Panc1 (cell line): ENCODE measurements at regions not wholly inside any gene's neighbourhood (a gene's known extent, or its start where the extent isn't known, plus 50 kb on each side); places are given as distances from the start of the nearest gene placed in this dataset.

Experiments used
- ATAC-seq: fragments of 200-7000 bp; cut with Tn5 transposase; 2 replicates; pipeline ENCODE4 v1.9.1; 2020; ENCODE audit warnings: mild to moderate bottlenecking, moderate library complexity
- BruUV-seq: library from RNA; stranded (reverse); fragments of 400-500 nt; replicated peaks from 2 replicates; lab custom pipeline; 2021; lab: Mats Ljungman, UMichigan
- CTCF ChIA-PET: fragments of 300-600 bp; sonication (Branson Sonifier 250); formaldehyde crosslinking; loops from one replicate; lab custom pipeline; 2022; ENCODE audit warnings: antibody characterized with exemption; lab: Charles Lee
- POLR2A ChIA-PET: fragments of 300-600 bp; sonication (Branson Sonifier 250); formaldehyde crosslinking; loops from one replicate; lab custom pipeline; 2022; ENCODE audit warnings: antibody characterized with exemption; lab: Charles Lee
- DNase-seq: peaks from one replicate; pipeline ENCODE4 v3.0.0-alpha.2; 2010; ENCODE audit warnings: low read depth, low spot score
- H3K27ac ChIP-seq: 2 replicates; pipeline ENCODE4 v1.5.1; 2011; ENCODE audit warnings: mild to moderate bottlenecking, low read length, inconsistent platforms
- H3K27me3 ChIP-seq: fragments of 200-500 bp; sonication (Bioruptor generic); 2 replicates; pipeline ENCODE4 v1.6.0; 2014; ENCODE audit warnings: low read length, inconsistent platforms; ENCODE audit not compliant: control insufficient read depth, insufficient read depth
- H3K36me3 ChIP-seq: fragments of 200-500 bp; sonication (Bioruptor generic); 2 replicates; pipeline ENCODE4 v1.5.1; 2014; ENCODE audit warnings: inconsistent platforms, mild to moderate bottlenecking, low read length, moderate library complexity; ENCODE audit not compliant: control insufficient read depth, insufficient read depth
- H3K4me1 ChIP-seq: 2 replicates; pipeline ENCODE4 v1.5.1; 2011; ENCODE audit warnings: inconsistent platforms, mild to moderate bottlenecking, low read length, moderate library complexity; ENCODE audit not compliant: control insufficient read depth, insufficient read depth
- H3K4me3 ChIP-seq, 2 experiments: 2 replicates each; pipeline ENCODE4 v1.5.1; 2011 to 2012; ENCODE audit warnings: low read depth in 2 of 2, low read length in 2 of 2, mild to moderate bottlenecking in 2 of 2, inconsistent platforms in 1 of 2, moderate library complexity in 1 of 2
- H3K9me3 ChIP-seq: fragments of 200-500 bp; sonication (Bioruptor generic); 2 replicates; pipeline ENCODE4 v1.5.1; 2014; ENCODE audit warnings: low read depth, mild to moderate bottlenecking, inconsistent platforms, low read length, moderate library complexity; ENCODE audit not compliant: control insufficient read depth, insufficient read depth
- POLR2AphosphoS5 ChIP-seq: IDR thresholded peaks from 2 replicates; pipeline ENCODE4 v1.6.1; 2012; ENCODE audit warnings: mild to moderate bottlenecking, low read depth, low read length, moderate library complexity
- SIN3A ChIP-seq: IDR thresholded peaks from 2 replicates; pipeline ENCODE4 v1.6.1; 2012; ENCODE audit warnings: low read depth, mild to moderate bottlenecking, low read length, moderate library complexity, borderline replicate concordance; ENCODE audit not compliant: insufficient read depth
- TCF7L2 ChIP-seq: IDR thresholded peaks from 2 replicates; pipeline ENCODE4 v1.6.1; 2011; ENCODE audit warnings: mild to moderate bottlenecking, low read depth, low read length, inconsistent platforms
- in situ Hi-C: cut with HindIII; loops from 2 replicates; pipeline ENCODE4 v1.10.0; 2016; ENCODE audit warnings: low sequenced_read_pairs, low pct_unique_long_range_greater_than_20kb
- intact Hi-C: fragments of 100-400 bp; cut with micrococcal nuclease; formaldehyde crosslinking; loops from one replicate; pipeline ENCODE4 v1.10.0; 2022; ENCODE audit not compliant: unreplicated experiment
- TF ChIP-seq, protein P1 (sequence below), 2 experiments: IDR thresholded peaks; 2 replicates each; pipeline ENCODE4 v1.6.1; 2011 to 2012; ENCODE audit warnings: low read depth in 2 of 2, control low read depth in 1 of 2, low read length in 1 of 2, mild to moderate bottlenecking in 1 of 2, moderate library complexity in 1 of 2; ENCODE audit not compliant: insufficient read depth in 1 of 2
- TF ChIP-seq, protein P2 (sequence below): fragments of 450-650 bp; IDR thresholded peaks from 2 replicates; pipeline ENCODE4 v1.5.1; 2017; ENCODE audit warnings: mild to moderate bottlenecking

DNA sequence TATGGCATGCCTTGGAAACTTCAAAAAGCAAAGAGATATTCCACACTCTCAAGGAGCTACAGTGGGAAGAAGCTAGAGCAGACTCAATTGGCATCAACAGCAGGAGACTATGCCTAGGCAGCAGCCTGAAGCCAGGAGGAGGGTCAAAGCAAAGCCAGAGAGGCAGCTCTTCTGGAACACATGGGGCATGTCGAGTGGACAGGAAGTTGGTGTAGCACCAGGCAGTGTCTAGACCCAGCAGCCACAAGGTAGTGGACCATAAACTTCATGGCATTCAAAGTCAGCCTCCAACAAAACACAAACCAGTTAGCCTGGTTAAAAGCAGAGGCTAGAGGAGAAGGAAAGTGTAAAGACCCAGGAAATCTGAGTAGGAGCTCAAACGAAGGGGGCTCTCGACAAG is 311.2 kb upstream of the PKDCC start:
- H3K27me3 ChIP-seq = peaks cover 7% of the 10 kb centered on the region
- BruUV-seq = no TSS peak
- peak; percentile 45; the same call in 1 of the 2 replicates for ATAC-seq
- intact Hi-C loops (no loop called here), in situ Hi-C loops (no loop called here)
- H3K4me3 ChIP-seq = no peak overlapping the region
- no peaks in the 10 kb centered on the region for H3K4me1 ChIP-seq
- H3K27ac ChIP-seq = no peak overlapping the region
- TF ChIP-seq TCF7L2 (no peak), SIN3A (no peak), POLR2AphosphoS5 (no peak)
- TF ChIP-seq, protein P1, sequence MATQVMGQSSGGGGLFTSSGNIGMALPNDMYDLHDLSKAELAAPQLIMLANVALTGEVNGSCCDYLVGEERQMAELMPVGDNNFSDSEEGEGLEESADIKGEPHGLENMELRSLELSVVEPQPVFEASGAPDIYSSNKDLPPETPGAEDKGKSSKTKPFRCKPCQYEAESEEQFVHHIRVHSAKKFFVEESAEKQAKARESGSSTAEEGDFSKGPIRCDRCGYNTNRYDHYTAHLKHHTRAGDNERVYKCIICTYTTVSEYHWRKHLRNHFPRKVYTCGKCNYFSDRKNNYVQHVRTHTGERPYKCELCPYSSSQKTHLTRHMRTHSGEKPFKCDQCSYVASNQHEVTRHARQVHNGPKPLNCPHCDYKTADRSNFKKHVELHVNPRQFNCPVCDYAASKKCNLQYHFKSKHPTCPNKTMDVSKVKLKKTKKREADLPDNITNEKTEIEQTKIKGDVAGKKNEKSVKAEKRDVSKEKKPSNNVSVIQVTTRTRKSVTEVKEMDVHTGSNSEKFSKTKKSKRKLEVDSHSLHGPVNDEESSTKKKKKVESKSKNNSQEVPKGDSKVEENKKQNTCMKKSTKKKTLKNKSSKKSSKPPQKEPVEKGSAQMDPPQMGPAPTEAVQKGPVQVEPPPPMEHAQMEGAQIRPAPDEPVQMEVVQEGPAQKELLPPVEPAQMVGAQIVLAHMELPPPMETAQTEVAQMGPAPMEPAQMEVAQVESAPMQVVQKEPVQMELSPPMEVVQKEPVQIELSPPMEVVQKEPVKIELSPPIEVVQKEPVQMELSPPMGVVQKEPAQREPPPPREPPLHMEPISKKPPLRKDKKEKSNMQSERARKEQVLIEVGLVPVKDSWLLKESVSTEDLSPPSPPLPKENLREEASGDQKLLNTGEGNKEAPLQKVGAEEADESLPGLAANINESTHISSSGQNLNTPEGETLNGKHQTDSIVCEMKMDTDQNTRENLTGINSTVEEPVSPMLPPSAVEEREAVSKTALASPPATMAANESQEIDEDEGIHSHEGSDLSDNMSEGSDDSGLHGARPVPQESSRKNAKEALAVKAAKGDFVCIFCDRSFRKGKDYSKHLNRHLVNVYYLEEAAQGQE (IDR thresholded peaks at IDR 0.05; ENCODE audit: insufficient read depth in 1 of 2, low read depth in 2 of 2, low read length in 1 of 2) = no peak
- TF ChIP-seq, protein P2, sequence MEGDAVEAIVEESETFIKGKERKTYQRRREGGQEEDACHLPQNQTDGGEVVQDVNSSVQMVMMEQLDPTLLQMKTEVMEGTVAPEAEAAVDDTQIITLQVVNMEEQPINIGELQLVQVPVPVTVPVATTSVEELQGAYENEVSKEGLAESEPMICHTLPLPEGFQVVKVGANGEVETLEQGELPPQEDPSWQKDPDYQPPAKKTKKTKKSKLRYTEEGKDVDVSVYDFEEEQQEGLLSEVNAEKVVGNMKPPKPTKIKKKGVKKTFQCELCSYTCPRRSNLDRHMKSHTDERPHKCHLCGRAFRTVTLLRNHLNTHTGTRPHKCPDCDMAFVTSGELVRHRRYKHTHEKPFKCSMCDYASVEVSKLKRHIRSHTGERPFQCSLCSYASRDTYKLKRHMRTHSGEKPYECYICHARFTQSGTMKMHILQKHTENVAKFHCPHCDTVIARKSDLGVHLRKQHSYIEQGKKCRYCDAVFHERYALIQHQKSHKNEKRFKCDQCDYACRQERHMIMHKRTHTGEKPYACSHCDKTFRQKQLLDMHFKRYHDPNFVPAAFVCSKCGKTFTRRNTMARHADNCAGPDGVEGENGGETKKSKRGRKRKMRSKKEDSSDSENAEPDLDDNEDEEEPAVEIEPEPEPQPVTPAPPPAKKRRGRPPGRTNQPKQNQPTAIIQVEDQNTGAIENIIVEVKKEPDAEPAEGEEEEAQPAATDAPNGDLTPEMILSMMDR = no peak
- no peak for DNase-seq
- POLR2A ChIA-PET = no interaction called here
- H3K36me3 ChIP-seq = no peaks in the 10 kb centered on the region
- CTCF ChIA-PET = no interaction called here
- no peaks in the 10 kb centered on the region for H3K9me3 ChIP-seq

DNA sequence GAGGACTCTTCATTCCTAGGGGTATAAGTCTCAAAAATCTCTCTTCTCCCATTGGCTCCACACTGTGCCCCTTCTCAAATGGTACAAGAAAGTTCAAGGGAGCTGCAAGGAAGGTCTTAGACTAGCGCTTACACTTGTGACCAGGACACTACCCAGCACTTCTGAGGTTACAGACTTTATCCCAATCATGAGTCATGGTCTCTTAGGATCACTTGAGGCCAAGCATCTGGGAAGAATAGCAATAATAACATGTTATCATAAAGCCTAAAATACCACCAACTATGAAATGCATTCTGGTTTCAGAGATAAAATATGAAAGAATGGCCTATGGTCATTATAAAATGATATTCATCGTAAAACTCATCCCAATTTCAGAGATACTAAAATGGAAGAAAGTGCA is 309.9 kb upstream of the PKDCC start:
- no TSS peak for BruUV-seq
- Histone ChIP-seq H3K9me3 (no peaks in the 10 kb centered on the region), H3K4me3 (no peak overlapping the region), H3K36me3 (no peaks in the 10 kb centered on the region), H3K4me1 (no peaks in the 10 kb centered on the region), H3K27ac (no peak overlapping the region), H3K27me3 (peaks cover 3% of the 10 kb centered on the region)
- no peak for ATAC-seq
- in situ Hi-C loops (no loop called here), intact Hi-C loops (no loop called here)
- TF ChIP-seq, protein P2 = no peak
- TF ChIP-seq TCF7L2 (no peak), POLR2AphosphoS5 (no peak), SIN3A (no peak)
- TF ChIP-seq, protein P1 (IDR thresholded peaks at IDR 0.05; ENCODE audit: insufficient read depth in 1 of 2, low read depth in 2 of 2, low read length in 1 of 2) = no peak
- ChIA-PET POLR2A (no interaction called here), CTCF (no interaction called here)
- DNase-seq = no peak
